Heart left ventricle (tissue), 13 donors: ENCODE measurements at regions not wholly inside any gene's neighbourhood (a gene's known extent, or its start where the extent isn't known, plus 50 kb on each side); places are given as distances from the start of the nearest gene placed in this dataset.
"Not testable (repeated sequence)": the region's sequence is repeated elsewhere in the genome, so short reads cannot be mapped to it uniquely, and the experiment has no call there.

Experiments used
- POLR2A ChIP-seq, 2 donors: fragments of 450-650 bp; IDR thresholded peaks; one replicate each; pipeline ENCODE4 v1.6.1; 2017; ENCODE audit warnings: antibody characterized with exemption in 2 of 2, mild to moderate bottlenecking in 2 of 2, moderate library complexity in 2 of 2
- TF ChIP-seq, protein P1 (sequence below), 12 donors: fragments of 200-600 bp; sonication (generic) in 4 of 12; IDR thresholded peaks; one replicate each; pipeline versions ENCODE4 v1.5.0 to v1.8.0; 2018 to 2022; ENCODE audit warnings: antibody characterized with exemption in 12 of 12, mild to moderate bottlenecking in 5 of 12
- donor health status: ischemic (EF 13 %, LVEDD 7.1; RV severe dilation, severe dysfunction).
- donor health status: DM: no; HTN: yes; CAD: no.
- donor health status: DM: no; HTN: no; CAD: no.
- donor health status: ischemic (EF 25% LVEDD 6.9; RV normal size, moderate dysfunction).
- donor health status: ischemic (EF 25% LVEDD 5.7; RV mildly dilated, moderate dysfunction).
- donor health status: ischemic (EF 35%, LVEDD 5.7; RV mildly dilated, moderate dysfunction).
- donor health status: nonischemic (EF 11% LVEDD 7.7; RV severe dilation, severe dysfunction).
- donor health status: DM: yes; HTN: yes; CAD: no.
- donor health status: PGD.
- donor health status: ischemic (EF 29% LVEDD 5.4; RV normal size, mild dysfunction).
- donor health status: nonischemic (EF 23%, LVEDD 6.1; RV moderate dilation, normal function).

DNA sequence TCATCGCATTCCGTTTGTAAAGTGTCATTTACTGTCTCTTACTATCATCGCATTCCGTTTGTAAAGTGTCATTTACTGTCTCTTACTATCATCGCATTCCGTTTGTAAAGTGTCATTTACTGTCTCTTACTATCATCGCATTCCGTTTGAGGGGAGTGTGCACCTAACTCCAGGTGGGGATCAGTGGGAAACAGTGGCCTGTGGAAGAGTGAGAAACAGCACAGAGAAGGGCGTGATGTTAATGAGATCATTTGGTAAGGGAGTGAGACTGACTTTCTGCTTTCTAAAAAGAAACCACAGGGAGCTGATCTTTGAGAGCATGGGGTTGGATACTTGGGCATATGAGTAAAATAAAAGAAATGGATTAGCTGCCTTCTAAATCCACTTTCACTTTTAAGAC, 77.5 kb upstream of the ZPLD1 start:
- TF ChIP-seq, protein P1, sequence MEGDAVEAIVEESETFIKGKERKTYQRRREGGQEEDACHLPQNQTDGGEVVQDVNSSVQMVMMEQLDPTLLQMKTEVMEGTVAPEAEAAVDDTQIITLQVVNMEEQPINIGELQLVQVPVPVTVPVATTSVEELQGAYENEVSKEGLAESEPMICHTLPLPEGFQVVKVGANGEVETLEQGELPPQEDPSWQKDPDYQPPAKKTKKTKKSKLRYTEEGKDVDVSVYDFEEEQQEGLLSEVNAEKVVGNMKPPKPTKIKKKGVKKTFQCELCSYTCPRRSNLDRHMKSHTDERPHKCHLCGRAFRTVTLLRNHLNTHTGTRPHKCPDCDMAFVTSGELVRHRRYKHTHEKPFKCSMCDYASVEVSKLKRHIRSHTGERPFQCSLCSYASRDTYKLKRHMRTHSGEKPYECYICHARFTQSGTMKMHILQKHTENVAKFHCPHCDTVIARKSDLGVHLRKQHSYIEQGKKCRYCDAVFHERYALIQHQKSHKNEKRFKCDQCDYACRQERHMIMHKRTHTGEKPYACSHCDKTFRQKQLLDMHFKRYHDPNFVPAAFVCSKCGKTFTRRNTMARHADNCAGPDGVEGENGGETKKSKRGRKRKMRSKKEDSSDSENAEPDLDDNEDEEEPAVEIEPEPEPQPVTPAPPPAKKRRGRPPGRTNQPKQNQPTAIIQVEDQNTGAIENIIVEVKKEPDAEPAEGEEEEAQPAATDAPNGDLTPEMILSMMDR (IDR thresholded peaks at IDR 0.05) = not testable (repeated sequence)
- TF ChIP-seq POLR2A (IDR thresholded peaks at IDR 0.05) = not testable (repeated sequence)
